NCI-H1105 treated with DMSO at 0.1 percent for 48 hours (cell line): ENCODE measurements at regions not wholly inside any gene's neighbourhood (a gene's known extent, or its start where the extent isn't known, plus 50 kb on each side); places are given as distances from the start of the nearest gene placed in this dataset.

ENCODE experiments used
- DNase-seq: peaks from one replicate; lab custom pipeline; 2025; lab: John Stamatoyannopoulos, UW

DNA sequence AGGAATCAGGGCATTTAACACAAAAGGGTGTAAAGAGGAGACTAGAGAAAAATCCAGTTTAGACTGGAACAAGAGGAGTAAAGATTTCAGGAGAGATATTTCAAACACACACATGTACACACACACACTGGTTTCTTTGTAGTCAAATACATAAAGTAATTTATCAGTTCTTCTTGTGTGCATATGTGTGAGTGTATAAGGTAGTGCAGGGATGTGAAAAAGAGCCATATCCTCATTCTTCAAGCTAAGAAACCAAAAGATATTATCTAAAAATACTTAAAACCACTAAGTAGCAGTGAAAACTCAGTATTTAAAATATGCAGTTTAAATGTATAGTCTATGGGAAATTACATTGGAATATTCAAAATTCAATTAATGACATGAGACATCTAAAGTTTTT lies 52.5 kb upstream of the CARD18 start:
- no peak for DNase-seq

DNA sequence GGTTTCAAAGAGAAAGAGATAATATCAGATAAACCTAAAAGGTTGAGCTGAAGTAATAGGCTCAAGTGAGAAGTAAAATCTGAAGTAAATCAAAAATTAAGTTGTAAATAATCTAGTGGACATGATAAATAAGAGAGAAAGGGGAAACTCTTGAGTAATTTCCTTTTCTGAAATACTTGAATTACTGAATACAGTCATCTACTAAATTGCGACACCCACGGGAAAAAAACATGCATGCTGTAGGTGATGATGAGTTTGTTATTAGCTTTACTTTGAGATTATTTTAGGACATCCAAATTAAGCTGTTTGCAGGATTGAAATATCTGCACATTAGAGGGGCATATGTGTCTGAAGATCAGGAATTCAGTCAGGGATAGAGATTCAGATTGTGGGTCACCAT lies 50.0 kb upstream of the CARD18 start:
- no peak for DNase-seq
